ENCODE measurements at regions not wholly inside any gene's neighbourhood (a gene's known extent, or its start where the extent isn't known, plus 50 kb on each side); places are given as distances from the start of the nearest gene placed in this dataset.

DNA sequence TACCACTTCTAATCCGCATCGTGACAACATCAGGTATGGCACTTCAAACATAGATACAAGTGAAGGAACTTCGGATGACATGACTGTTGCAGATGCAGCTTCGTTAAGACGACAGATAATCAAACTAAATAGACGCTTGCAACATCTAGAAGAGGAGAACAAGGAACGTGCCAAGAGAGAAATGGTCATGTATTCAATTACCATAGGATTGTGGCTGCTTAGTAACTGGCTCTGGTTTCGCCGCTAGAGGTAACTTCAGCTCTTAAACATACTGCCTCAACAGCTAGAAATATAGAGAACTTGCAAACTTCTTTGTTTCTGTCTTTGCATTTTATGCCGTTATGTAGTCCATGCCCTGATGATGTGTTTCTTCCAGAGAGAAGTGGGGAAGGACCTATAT, 530.8 kb upstream of the DIPK2B start:
- ATAC-seq (no peak), DNase-seq (ENCODE audit: low read depth, low spot score) (no peak)
- no peaks in the 10 kb centered on the region for H3K27me3 ChIP-seq (ENCODE audit: control insufficient read depth, insufficient read depth, low read length)
- ChIA-PET CTCF (no interaction called here), POLR2A (no interaction called here)
- peak overlapping the region in 1 of 2 experiments; percentile 4; a peak in 1 of 4 replicates for H3K4me3 ChIP-seq (ENCODE audit: low read depth in 2 of 2, low read length in 2 of 2)
- intact Hi-C loops (cut with micrococcal nuclease; ENCODE audit: unreplicated experiment) = no loop called here
- BruUV-seq (replicated peaks) = no TSS peak
- TF ChIP-seq SIN3A (IDR thresholded peaks at IDR 0.05; ENCODE audit: borderline replicate concordance, insufficient read depth, low read depth, low read length) (no peak), TCF7L2 (IDR thresholded peaks at IDR 0.05; ENCODE audit: low read depth, low read length) (no peak), POLR2AphosphoS5 (IDR thresholded peaks at IDR 0.05; ENCODE audit: low read depth, low read length) (no peak)
- TF ChIP-seq, protein P1, sequence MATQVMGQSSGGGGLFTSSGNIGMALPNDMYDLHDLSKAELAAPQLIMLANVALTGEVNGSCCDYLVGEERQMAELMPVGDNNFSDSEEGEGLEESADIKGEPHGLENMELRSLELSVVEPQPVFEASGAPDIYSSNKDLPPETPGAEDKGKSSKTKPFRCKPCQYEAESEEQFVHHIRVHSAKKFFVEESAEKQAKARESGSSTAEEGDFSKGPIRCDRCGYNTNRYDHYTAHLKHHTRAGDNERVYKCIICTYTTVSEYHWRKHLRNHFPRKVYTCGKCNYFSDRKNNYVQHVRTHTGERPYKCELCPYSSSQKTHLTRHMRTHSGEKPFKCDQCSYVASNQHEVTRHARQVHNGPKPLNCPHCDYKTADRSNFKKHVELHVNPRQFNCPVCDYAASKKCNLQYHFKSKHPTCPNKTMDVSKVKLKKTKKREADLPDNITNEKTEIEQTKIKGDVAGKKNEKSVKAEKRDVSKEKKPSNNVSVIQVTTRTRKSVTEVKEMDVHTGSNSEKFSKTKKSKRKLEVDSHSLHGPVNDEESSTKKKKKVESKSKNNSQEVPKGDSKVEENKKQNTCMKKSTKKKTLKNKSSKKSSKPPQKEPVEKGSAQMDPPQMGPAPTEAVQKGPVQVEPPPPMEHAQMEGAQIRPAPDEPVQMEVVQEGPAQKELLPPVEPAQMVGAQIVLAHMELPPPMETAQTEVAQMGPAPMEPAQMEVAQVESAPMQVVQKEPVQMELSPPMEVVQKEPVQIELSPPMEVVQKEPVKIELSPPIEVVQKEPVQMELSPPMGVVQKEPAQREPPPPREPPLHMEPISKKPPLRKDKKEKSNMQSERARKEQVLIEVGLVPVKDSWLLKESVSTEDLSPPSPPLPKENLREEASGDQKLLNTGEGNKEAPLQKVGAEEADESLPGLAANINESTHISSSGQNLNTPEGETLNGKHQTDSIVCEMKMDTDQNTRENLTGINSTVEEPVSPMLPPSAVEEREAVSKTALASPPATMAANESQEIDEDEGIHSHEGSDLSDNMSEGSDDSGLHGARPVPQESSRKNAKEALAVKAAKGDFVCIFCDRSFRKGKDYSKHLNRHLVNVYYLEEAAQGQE (IDR thresholded peaks at IDR 0.05; ENCODE audit: insufficient read depth in 1 of 2, low read depth in 2 of 2, low read length in 1 of 2) = no peak
- TF ChIP-seq, protein P2, sequence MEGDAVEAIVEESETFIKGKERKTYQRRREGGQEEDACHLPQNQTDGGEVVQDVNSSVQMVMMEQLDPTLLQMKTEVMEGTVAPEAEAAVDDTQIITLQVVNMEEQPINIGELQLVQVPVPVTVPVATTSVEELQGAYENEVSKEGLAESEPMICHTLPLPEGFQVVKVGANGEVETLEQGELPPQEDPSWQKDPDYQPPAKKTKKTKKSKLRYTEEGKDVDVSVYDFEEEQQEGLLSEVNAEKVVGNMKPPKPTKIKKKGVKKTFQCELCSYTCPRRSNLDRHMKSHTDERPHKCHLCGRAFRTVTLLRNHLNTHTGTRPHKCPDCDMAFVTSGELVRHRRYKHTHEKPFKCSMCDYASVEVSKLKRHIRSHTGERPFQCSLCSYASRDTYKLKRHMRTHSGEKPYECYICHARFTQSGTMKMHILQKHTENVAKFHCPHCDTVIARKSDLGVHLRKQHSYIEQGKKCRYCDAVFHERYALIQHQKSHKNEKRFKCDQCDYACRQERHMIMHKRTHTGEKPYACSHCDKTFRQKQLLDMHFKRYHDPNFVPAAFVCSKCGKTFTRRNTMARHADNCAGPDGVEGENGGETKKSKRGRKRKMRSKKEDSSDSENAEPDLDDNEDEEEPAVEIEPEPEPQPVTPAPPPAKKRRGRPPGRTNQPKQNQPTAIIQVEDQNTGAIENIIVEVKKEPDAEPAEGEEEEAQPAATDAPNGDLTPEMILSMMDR (IDR thresholded peaks at IDR 0.05) = no peak
- H3K9me3 ChIP-seq (ENCODE audit: control insufficient read depth, insufficient read depth, low read depth, low read length) = no peaks in the 10 kb centered on the region
- in situ Hi-C loops (cut with HindIII; ENCODE audit: low pct_unique_long_range_greater_than_20kb, low sequenced_read_pairs) = no loop called here
- no peak overlapping the region for H3K27ac ChIP-seq (ENCODE audit: low read length)
- no peaks in the 10 kb centered on the region for H3K4me1 ChIP-seq (ENCODE audit: control insufficient read depth, insufficient read depth, low read length)
- no peaks in the 10 kb centered on the region for H3K36me3 ChIP-seq (ENCODE audit: control insufficient read depth, insufficient read depth, low read length)

DNA sequence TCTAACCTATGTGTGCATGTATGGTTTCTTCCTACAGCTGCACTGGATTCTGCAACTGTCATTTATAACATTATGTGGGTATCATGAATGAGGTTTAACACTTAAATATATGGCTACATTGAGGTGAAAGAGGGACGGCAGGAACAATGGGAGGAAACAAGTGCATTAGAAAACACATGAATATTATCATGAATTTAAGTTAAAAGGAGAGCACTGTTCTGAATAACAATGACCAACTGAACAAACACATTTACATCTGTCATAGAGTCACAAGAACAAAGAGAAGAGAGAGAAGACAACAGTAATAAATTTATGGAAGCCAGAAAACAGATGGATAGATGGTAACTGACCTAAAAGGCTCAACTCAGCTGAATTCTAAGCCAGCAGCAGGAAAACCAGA, 527.1 kb upstream of the DIPK2B start:
- TF ChIP-seq, protein P1 (IDR thresholded peaks at IDR 0.05; ENCODE audit: insufficient read depth in 1 of 2, low read depth in 2 of 2, low read length in 1 of 2) = no peak
- TF ChIP-seq, protein P2 (IDR thresholded peaks at IDR 0.05) = no peak
- TF ChIP-seq TCF7L2 (IDR thresholded peaks at IDR 0.05; ENCODE audit: low read depth, low read length) = no peak
- TF ChIP-seq SIN3A (IDR thresholded peaks at IDR 0.05; ENCODE audit: borderline replicate concordance, insufficient read depth, low read depth, low read length) = no peak
- no peak for TF ChIP-seq POLR2AphosphoS5 (IDR thresholded peaks at IDR 0.05; ENCODE audit: low read depth, low read length)
- Histone ChIP-seq H3K4me1 (ENCODE audit: control insufficient read depth, insufficient read depth, low read length) (no peaks in the 10 kb centered on the region), H3K27me3 (ENCODE audit: control insufficient read depth, insufficient read depth, low read length) (no peaks in the 10 kb centered on the region), H3K4me3 (ENCODE audit: low read depth in 2 of 2, low read length in 2 of 2) (no peak overlapping the region), H3K27ac (ENCODE audit: low read length) (no peak overlapping the region), H3K36me3 (ENCODE audit: control insufficient read depth, insufficient read depth, low read length) (no peaks in the 10 kb centered on the region), H3K9me3 (ENCODE audit: control insufficient read depth, insufficient read depth, low read depth, low read length) (no peaks in the 10 kb centered on the region)
- no peak for ATAC-seq
- DNase-seq (ENCODE audit: low read depth, low spot score) = no peak
- ChIA-PET POLR2A (no interaction called here), CTCF (no interaction called here)
- intact Hi-C loops (cut with micrococcal nuclease; ENCODE audit: unreplicated experiment) (no loop called here), in situ Hi-C loops (cut with HindIII; ENCODE audit: low pct_unique_long_range_greater_than_20kb, low sequenced_read_pairs) (no loop called here)
- BruUV-seq (replicated peaks) = no TSS peak

Data from Panc1 (cell line).